ENCODE measurements at regions not wholly inside any gene's neighbourhood (a gene's known extent, or its start where the extent isn't known, plus 50 kb on each side); places are given as distances from the start of the nearest gene placed in this dataset.

DNA sequence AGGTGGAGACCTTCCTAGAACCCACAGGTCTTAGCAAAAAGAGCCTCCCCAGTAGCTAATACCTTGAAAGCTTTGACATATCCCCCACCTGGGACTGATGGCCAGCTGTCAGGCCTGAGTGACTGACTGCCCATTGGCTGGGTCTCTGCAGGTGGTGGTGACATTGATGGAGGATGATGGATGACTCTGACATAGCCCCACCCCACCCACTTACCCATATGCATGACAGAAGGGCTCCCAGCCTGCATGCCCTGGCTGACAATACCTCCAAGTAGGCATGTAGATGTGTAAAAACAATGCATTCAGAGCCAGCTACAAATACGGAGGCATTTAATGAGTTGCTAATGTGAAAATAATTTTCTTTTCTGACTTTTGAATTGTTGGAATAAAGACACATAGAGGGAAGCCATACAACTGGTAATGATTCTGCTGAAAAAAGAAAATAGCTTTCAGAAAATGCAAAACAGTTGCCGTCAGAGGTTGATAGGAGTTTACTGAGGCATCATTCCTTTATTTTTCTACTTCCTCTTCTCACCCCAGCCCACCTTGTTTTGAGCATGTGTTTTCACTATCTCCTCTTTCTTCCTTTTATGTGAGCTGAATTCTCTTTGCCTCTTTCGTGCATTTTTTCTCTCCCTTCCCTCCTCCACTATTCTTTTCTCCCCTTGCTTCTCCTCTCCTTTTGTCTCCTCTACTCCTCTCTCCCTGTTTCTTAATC, 70.6 kb downstream of the OLIG3 start:
- Histone ChIP-seq H3K4me1 (ENCODE audit: insufficient read depth, low read length) (peaks cover 23% of the 10 kb centered on the region), H3K27ac (ENCODE audit: low read length) (no peak overlapping the region), H3K9me3 (ENCODE audit: insufficient read depth, low read length, severe bottlenecking) (no peaks in the 10 kb centered on the region), H3K27me3 (ENCODE audit: insufficient read depth, low read length, poor library complexity) (no peaks in the 10 kb centered on the region), H3K4me3 (ENCODE audit: low read depth in 1 of 2, low read length in 2 of 2) (no peak overlapping the region), H3K4me2 (ENCODE audit: insufficient read depth, low read length) (no peak overlapping the region), H3K36me3 (ENCODE audit: insufficient read depth, low read length) (no peaks in the 10 kb centered on the region), H3K9ac (ENCODE audit: low read depth, low read length) (no peak overlapping the region), H4K20me1 (ENCODE audit: insufficient read depth, low read length) (no peaks in the 10 kb centered on the region), H3K79me2 (ENCODE audit: insufficient read depth, low read length) (no peaks in the 10 kb centered on the region), H2AFZ (ENCODE audit: low read depth, low read length) (no peak overlapping the region; the same call in 1 of the 2 replicates)
- DNase-seq: no peak
- TF ChIP-seq, protein P1, sequence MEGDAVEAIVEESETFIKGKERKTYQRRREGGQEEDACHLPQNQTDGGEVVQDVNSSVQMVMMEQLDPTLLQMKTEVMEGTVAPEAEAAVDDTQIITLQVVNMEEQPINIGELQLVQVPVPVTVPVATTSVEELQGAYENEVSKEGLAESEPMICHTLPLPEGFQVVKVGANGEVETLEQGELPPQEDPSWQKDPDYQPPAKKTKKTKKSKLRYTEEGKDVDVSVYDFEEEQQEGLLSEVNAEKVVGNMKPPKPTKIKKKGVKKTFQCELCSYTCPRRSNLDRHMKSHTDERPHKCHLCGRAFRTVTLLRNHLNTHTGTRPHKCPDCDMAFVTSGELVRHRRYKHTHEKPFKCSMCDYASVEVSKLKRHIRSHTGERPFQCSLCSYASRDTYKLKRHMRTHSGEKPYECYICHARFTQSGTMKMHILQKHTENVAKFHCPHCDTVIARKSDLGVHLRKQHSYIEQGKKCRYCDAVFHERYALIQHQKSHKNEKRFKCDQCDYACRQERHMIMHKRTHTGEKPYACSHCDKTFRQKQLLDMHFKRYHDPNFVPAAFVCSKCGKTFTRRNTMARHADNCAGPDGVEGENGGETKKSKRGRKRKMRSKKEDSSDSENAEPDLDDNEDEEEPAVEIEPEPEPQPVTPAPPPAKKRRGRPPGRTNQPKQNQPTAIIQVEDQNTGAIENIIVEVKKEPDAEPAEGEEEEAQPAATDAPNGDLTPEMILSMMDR (IDR thresholded peaks at IDR 0.05; ENCODE audit: borderline replicate concordance, extremely low read depth, low read length, poor library complexity, severe bottlenecking): no peak
- TF ChIP-seq EZH2 (IDR thresholded peaks at IDR 0.05; ENCODE audit: borderline replicate concordance, low read depth, low read length, severe bottlenecking): no peak
- no peak for ATAC-seq (ENCODE audit: insufficient read depth, low read depth)

DNA sequence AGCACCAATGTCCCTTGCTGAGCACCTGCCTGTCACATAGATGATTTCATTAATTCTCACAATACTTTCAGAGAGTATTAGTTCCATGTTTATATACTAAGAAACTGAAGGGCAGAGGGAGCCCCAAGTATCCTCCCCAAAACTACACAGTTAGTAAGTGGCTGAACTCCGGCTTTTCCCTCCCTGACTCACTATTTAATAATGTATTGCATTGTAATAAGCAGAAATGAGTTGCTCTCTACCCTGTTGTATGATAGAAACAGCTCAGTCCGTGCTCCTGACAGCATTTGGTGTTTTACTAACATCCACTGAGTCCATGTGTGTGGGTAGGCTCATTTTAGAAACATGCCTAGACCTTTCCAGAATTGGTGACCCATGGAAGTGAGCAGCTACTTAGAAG, 76.8 kb downstream of the OLIG3 start:
- Histone ChIP-seq H4K20me1 (ENCODE audit: insufficient read depth, low read length) (no peaks in the 10 kb centered on the region), H3K4me3 (ENCODE audit: low read depth in 1 of 2, low read length in 2 of 2) (no peak overlapping the region), H3K27me3 (ENCODE audit: insufficient read depth, low read length, poor library complexity) (no peaks in the 10 kb centered on the region), H2AFZ (ENCODE audit: low read depth, low read length) (no peak overlapping the region), H3K79me2 (ENCODE audit: insufficient read depth, low read length) (no peaks in the 10 kb centered on the region), H3K4me2 (ENCODE audit: insufficient read depth, low read length) (no peak overlapping the region), H3K9ac (ENCODE audit: low read depth, low read length) (no peak overlapping the region), H3K9me3 (ENCODE audit: insufficient read depth, low read length, severe bottlenecking) (no peaks in the 10 kb centered on the region), H3K36me3 (ENCODE audit: insufficient read depth, low read length) (no peaks in the 10 kb centered on the region), H3K4me1 (ENCODE audit: insufficient read depth, low read length) (no peaks in the 10 kb centered on the region), H3K27ac (ENCODE audit: low read length) (no peak overlapping the region)
- ATAC-seq (ENCODE audit: insufficient read depth, low read depth) (no peak), DNase-seq (no peak)
- TF ChIP-seq, protein P1 (IDR thresholded peaks at IDR 0.05; ENCODE audit: borderline replicate concordance, extremely low read depth, low read length, poor library complexity, severe bottlenecking): no peak
- TF ChIP-seq EZH2 (IDR thresholded peaks at IDR 0.05; ENCODE audit: borderline replicate concordance, low read depth, low read length, severe bottlenecking): no peak

DNA sequence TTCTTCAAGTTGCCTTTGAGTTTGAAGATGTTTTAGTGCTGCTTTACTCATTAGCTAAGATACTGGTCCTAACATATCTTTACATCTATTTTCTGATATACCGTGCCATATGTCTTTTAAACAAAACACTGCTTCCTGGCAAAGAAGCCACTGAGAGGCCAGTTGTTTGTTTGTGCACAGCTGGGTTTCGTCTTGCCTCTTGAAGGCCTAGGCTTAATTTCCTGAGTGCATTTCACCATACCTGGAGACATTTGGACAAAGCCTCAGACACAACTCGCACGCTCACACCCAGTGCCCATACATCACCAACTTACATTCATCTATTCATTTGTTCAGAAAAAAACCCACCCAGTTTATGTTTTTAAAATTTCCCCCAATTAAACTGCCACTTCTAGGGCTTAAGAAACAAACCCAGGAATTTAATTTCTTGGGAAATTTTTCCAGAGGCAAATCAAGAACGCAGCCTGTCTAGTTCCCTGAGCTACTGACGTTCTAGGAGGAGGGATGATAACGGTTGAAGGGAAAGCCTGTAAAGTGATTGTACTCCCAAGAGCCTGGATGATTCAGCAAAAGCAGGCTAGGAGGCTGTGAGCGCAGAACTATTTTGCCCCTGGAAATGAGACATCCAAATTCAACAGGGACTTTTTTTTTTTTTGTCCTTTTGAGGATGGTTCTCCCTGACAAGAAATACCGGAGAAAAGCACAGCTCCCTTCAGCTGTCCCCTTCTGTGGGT, 77.7 kb downstream of the OLIG3 start:
- Histone ChIP-seq H3K27ac (ENCODE audit: low read length) (no peak overlapping the region), H3K36me3 (ENCODE audit: insufficient read depth, low read length) (no peaks in the 10 kb centered on the region), H3K4me2 (ENCODE audit: insufficient read depth, low read length) (no peak overlapping the region), H3K9me3 (ENCODE audit: insufficient read depth, low read length, severe bottlenecking) (no peaks in the 10 kb centered on the region), H2AFZ (ENCODE audit: low read depth, low read length) (no peak overlapping the region), H3K9ac (ENCODE audit: low read depth, low read length) (no peak overlapping the region), H3K4me1 (ENCODE audit: insufficient read depth, low read length) (no peaks in the 10 kb centered on the region), H3K79me2 (ENCODE audit: insufficient read depth, low read length) (no peaks in the 10 kb centered on the region), H3K4me3 (ENCODE audit: low read depth in 1 of 2, low read length in 2 of 2) (no peak overlapping the region), H3K27me3 (ENCODE audit: insufficient read depth, low read length, poor library complexity) (no peaks in the 10 kb centered on the region), H4K20me1 (ENCODE audit: insufficient read depth, low read length) (no peaks in the 10 kb centered on the region)
- TF ChIP-seq, protein P1 (IDR thresholded peaks at IDR 0.05; ENCODE audit: borderline replicate concordance, extremely low read depth, low read length, poor library complexity, severe bottlenecking): no peak
- no peak for TF ChIP-seq EZH2 (IDR thresholded peaks at IDR 0.05; ENCODE audit: borderline replicate concordance, low read depth, low read length, severe bottlenecking)
- ATAC-seq (ENCODE audit: insufficient read depth, low read depth) (no peak), DNase-seq (no peak)

Data from DND-41 (cell line).